ENCODE measurements at regions not wholly inside any gene's neighbourhood (a gene's known extent, or its start where the extent isn't known, plus 50 kb on each side); places are given as distances from the start of the nearest gene placed in this dataset.

DNA sequence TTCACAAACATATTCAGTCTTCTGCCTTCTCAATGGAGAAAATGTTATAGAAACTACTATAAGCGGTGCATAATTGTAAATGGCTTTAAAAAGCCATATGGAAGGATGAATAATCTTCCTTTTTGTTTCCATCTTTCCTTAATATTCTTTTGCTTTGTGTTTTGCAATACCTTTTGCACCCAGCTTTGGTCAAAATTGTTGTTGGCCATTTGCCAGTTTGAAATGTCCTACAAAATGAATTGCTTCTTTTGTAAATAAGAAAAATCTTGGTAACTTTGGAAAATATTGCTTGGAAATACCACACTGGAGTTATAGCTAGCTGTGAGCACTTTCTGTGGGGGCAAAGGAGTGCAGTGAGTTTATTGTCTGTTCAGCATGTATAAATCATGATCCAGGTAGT is 93.5 kb upstream of the NR2F2 start:
- TF ChIP-seq, protein P1, sequence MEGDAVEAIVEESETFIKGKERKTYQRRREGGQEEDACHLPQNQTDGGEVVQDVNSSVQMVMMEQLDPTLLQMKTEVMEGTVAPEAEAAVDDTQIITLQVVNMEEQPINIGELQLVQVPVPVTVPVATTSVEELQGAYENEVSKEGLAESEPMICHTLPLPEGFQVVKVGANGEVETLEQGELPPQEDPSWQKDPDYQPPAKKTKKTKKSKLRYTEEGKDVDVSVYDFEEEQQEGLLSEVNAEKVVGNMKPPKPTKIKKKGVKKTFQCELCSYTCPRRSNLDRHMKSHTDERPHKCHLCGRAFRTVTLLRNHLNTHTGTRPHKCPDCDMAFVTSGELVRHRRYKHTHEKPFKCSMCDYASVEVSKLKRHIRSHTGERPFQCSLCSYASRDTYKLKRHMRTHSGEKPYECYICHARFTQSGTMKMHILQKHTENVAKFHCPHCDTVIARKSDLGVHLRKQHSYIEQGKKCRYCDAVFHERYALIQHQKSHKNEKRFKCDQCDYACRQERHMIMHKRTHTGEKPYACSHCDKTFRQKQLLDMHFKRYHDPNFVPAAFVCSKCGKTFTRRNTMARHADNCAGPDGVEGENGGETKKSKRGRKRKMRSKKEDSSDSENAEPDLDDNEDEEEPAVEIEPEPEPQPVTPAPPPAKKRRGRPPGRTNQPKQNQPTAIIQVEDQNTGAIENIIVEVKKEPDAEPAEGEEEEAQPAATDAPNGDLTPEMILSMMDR (conservative IDR thresholded peaks at IDR 0.05 in 1 of 2, IDR thresholded peaks at IDR 0.05 in 1 of 2; ENCODE audit: low read depth in 1 of 2, low read length in 2 of 2): no peak
- TF ChIP-seq EZH2 (IDR thresholded peaks at IDR 0.05; ENCODE audit: low read length, missing control alignments): no peak

Data from fibroblast of lung (primary cell).